HG03064 (cell line): ENCODE measurements at regions not wholly inside any gene's neighbourhood (a gene's known extent, or its start where the extent isn't known, plus 50 kb on each side); places are given as distances from the start of the nearest gene placed in this dataset.
"Not testable (repeated sequence)": the region's sequence is repeated elsewhere in the genome, so short reads cannot be mapped to it uniquely, and the experiment has no call there.

Source experiments
- ATAC-seq: cut with Tn5 transposase; IDR thresholded peaks from one replicate; pipeline ENCODE4 v1.9.1; 2021; ENCODE audit warnings: low read depth; ENCODE audit not compliant: unreplicated experiment

DNA sequence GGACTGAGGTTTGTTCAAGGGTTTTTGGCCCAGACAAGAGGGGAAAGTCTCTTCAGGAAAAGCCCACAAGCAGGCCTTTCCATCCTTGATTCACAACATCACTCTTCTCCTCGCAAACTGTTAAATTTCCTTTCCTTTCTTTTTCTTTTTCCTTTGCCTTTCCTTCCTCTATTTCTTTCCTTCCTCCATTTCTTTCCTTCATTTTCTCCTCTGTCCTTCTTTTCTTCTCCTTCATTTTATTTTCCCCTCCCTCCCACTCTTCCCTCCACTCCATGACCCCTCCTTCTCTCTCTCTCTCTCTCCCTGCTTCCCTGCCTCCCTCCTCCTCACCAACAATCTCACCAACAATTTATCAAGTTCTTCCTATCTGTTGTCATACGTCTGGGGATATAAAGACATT, 89.1 kb downstream of the FAM72B start:
- not testable (repeated sequence) for ATAC-seq

DNA sequence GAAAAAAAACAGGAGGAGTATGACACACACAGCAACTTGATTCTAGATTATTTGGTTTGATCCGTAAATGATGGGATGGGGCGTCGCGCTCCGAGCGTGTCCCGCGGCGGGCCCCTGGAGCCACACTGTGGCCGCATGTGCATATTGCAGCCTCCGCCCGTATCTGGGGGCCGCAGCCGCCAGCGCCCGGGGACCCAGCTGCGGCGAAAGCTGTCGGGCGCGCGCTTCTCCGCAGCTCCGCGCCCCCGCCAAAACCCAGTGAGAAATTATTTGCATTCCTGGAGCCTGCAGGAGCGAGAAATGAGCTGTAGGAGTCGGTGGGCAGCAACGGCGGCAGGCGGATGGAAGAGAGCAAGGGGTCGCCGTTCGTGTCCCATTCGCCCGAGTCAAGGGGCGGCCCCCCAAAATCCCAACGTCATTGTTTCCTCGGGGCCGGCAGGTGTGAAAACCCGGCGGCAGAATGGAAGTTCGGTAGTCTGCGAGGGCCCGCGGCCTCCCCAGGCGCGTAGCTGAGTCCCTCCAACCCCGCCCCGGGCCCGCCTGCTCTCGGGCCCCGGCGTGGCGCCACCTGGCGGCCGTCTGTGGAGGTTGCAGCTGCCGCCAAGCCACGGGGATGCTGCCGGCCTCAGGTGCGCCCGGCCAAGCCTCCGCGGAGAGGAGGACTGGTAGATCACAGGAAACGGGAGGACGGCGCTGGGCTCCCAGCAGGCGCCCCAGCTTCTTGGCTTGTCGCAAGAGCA, 86.8 kb downstream of the FAM72B start:
- peak; percentile 93 for ATAC-seq

DNA sequence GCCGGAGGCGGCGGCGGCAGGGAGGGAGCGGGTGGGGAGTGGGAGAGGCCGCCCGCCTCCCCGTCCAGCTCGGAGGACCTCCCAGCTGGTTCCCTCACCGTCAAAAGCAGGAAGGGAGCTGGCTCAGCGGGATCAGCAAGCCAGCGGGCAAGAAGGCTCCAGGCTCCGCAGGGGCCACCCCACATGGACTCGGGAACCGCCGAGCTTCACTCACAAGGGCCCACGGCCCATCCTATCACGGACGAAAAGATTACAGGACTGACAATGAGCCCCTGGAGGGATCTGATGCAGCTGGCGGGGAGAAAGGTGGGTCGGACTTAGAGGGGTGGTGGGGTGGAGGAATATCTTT, 86.3 kb downstream of the FAM72B start:
- not testable (repeated sequence) for ATAC-seq

DNA sequence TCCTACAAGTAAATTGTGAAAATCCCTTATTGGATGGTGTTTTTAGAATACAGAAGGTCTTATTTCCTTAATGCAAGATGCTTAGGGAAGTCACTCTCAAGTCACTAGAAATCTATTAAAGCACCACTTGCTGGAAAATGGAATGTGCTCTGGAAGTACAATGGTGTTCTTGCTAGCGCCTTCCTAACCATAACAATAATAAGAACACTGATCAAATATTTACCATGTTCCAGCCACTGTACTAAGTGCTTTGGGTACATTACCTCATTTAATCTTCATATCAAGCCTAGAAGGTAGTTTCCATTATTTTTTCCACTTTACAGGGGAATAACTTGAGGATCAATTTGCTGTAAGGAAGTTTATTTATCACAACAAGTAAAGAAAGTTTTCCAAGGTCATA, 75.1 kb downstream of the FAM72B start:
- ATAC-seq = not testable (repeated sequence)

DNA sequence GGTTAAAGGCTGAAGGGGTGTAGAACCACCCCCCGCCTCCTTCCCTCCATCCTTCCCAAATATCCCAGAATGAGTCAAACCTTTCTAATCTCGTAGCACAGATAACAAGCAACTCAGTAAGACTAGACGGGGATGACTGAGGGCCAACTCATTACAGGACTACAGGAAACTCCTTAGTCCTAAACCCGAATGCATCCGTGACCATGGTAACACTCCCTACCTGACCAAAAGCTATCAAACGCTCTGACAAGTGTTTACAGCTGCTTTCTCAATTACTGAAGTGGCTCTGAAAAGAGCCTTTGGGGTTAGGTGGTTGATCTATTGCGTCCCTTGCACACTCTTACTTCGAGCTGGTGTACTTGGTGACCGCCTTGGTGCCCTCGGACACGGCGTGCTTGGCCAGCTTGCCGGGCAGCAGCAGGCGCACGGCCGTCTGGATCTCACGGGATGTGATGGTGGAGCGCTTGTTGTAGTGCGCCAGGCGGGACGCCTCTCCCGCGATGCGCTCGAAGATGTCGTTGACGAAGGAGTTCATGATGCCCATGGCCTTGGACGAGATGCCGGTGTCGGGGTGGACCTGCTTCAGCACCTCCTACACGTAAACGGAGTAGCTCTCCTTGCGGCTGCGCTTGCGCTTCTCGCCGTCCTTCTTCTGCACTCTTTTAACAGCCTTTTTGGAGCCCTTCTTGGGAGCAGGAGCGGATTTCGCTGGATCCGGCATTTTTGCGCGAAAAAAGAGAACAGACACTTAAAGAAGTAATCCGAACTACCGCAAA, 67.4 kb downstream of the FAM72B start:
- not testable (repeated sequence) for ATAC-seq

DNA sequence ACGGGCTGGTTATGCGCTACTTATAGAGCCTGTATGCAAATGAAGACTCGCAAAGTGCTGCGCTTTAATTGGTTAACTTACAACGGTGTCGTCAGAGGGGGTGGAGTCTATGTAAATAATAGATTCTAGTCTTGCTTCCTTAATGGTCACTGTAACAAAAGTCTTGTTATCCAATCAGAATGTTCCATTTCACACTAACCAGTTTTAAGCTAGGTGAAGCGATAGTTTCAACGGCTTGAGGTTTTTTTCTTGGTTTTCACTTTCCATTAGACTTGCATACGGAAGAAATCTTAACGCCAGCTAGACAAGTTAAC, 66.9 kb downstream of the FAM72B start:
- not testable (repeated sequence) for ATAC-seq

DNA sequence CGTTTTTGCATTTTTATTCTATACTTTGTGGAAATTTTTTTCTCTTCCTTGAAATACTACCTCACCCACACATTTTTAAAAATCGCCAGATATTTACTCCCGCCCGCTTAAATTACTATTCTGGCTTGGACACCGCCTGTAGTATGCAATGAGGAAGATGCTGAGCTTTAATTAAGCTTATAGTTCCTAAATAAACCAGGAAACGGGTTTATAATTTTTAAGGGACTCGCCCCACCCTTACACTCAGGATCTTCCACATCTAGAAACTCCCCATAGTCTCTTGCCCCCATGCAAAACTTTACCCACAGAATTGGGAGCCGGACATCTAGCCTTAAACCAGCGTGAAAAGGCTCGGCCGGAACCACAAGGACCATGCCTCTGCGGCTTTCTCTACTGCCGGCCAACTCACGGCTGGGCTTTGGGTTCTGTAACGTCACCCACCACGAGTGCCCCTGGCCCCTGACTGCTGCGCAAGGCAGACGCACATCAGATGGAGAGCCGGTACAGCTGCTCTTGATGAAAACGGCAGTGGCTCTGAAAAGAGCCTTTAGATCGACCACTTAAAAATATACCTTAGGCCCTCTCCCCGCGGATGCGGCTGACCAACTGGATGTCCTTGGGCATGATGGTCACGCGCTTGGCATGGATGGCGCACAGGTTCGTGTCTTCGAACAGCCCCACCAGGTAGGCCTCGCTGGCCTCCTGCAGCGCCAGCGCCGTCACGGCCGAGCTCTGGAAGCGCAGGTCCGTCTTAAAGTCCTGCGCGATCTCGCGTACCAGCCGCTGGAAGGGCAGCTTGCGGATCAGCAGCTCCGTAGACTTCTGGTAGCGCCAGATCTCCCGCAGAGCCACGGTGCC, 66.3 kb downstream of the FAM72B start:
- ATAC-seq = not testable (repeated sequence)
